Left ventricle myocardium inferior (tissue), 1 donor: ENCODE measurements at regions not wholly inside any gene's neighbourhood (a gene's known extent, or its start where the extent isn't known, plus 50 kb on each side); places are given as distances from the start of the nearest gene placed in this dataset.

Source experiments
- DNase-seq: peaks from one replicate; pipeline ENCODE4 v3.0.0-alpha.2; 2020
- H3K27ac ChIP-seq: fragments of 200-600 bp; replicated peaks from 2 replicates; pipeline ENCODE4 v1.8.0; 2021
- H3K27me3 ChIP-seq: fragments of 200-600 bp; 2 replicates; pipeline ENCODE4 v1.8.0; 2021; ENCODE audit warnings: low read depth
- H3K36me3 ChIP-seq: fragments of 200-600 bp; 2 replicates; pipeline ENCODE4 v1.8.0; 2021
- H3K4me1 ChIP-seq: fragments of 200-600 bp; 2 replicates; pipeline ENCODE4 v1.8.0; 2021
- H3K4me3 ChIP-seq: fragments of 200-600 bp; 2 replicates; pipeline ENCODE4 v1.8.0; 2021; ENCODE audit warnings: mild to moderate bottlenecking, moderate library complexity
- H3K9me3 ChIP-seq: fragments of 200-600 bp; replicated peaks from 2 replicates; pipeline ENCODE4 v1.8.0; 2021
- intact Hi-C: fragments of 100-400 bp; cut with micrococcal nuclease; formaldehyde crosslinking; loops from one replicate; pipeline ENCODE4 v1.11.0; 2022
- TF ChIP-seq, protein P1 (sequence below): fragments of 200-600 bp; IDR thresholded peaks from 2 replicates; pipeline ENCODE4 v1.8.0; 2021; ENCODE audit warnings: antibody characterized with exemption, mild to moderate bottlenecking, borderline replicate concordance
- donor health status: DM: no; HTN: yes; CAD: no; lungs with severe emphysema.

DNA sequence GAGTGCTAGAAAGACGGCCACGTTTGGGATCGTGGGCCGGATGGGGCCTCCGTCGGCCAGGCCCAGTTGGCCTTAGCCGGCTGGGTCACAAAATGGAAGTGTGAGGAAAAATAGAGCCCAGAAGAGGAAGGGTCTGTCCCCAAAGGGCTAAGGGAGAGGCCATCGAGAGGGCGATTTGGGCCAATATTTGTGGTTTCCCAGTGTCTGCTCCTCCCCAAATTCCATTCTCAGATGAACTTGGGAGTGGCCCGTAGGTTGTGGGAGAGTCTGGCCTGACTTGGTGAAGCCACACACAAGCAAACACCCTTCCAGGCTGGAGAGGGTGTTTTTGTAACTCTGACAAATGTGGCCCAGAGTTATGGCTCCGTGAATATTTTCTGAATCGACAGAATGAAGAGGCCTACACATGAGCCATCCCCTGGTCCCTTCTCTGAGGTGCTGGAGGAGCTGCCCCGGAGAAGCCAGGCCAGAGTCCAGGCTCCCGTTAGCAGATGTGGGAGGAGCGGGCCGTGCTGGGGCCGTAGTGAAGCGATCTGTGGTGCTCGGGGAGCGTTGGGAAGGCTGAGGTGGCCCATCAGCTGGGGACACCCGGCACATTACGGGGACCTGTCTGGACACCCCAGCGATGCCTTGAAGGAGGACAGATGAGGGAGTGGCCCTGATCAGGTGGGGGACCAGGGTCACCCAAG is 73.5 kb upstream of the PPARA start:
- Histone ChIP-seq H3K9me3 (no peaks in the 10 kb centered on the region), H3K27ac (peak overlapping the region; percentile 100), H3K4me3 (peak overlapping the region; percentile 96), H3K27me3 (no peaks in the 10 kb centered on the region), H3K36me3 (peaks cover 15% of the 10 kb centered on the region), H3K4me1 (peaks cover 98% of the 10 kb centered on the region)
- intact Hi-C loops: no loop called here
- DNase-seq: peak; percentile 52
- TF ChIP-seq, protein P1, sequence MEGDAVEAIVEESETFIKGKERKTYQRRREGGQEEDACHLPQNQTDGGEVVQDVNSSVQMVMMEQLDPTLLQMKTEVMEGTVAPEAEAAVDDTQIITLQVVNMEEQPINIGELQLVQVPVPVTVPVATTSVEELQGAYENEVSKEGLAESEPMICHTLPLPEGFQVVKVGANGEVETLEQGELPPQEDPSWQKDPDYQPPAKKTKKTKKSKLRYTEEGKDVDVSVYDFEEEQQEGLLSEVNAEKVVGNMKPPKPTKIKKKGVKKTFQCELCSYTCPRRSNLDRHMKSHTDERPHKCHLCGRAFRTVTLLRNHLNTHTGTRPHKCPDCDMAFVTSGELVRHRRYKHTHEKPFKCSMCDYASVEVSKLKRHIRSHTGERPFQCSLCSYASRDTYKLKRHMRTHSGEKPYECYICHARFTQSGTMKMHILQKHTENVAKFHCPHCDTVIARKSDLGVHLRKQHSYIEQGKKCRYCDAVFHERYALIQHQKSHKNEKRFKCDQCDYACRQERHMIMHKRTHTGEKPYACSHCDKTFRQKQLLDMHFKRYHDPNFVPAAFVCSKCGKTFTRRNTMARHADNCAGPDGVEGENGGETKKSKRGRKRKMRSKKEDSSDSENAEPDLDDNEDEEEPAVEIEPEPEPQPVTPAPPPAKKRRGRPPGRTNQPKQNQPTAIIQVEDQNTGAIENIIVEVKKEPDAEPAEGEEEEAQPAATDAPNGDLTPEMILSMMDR: no peak

GRCh38 chr22:46077669-46078099 is 72.6 kb upstream of the PPARA start:
- peak; percentile 21 for DNase-seq
- H3K27ac ChIP-seq: peak overlapping the region; percentile 100
- no peaks in the 10 kb centered on the region for H3K27me3 ChIP-seq
- intact Hi-C loops: no loop called here
- peaks cover 100% of the 10 kb centered on the region for H3K4me1 ChIP-seq
- TF ChIP-seq, protein P1: no peak
- no peaks in the 10 kb centered on the region for H3K9me3 ChIP-seq
- peak overlapping the region; percentile 96 for H3K4me3 ChIP-seq
- H3K36me3 ChIP-seq: peaks cover 15% of the 10 kb centered on the region

DNA sequence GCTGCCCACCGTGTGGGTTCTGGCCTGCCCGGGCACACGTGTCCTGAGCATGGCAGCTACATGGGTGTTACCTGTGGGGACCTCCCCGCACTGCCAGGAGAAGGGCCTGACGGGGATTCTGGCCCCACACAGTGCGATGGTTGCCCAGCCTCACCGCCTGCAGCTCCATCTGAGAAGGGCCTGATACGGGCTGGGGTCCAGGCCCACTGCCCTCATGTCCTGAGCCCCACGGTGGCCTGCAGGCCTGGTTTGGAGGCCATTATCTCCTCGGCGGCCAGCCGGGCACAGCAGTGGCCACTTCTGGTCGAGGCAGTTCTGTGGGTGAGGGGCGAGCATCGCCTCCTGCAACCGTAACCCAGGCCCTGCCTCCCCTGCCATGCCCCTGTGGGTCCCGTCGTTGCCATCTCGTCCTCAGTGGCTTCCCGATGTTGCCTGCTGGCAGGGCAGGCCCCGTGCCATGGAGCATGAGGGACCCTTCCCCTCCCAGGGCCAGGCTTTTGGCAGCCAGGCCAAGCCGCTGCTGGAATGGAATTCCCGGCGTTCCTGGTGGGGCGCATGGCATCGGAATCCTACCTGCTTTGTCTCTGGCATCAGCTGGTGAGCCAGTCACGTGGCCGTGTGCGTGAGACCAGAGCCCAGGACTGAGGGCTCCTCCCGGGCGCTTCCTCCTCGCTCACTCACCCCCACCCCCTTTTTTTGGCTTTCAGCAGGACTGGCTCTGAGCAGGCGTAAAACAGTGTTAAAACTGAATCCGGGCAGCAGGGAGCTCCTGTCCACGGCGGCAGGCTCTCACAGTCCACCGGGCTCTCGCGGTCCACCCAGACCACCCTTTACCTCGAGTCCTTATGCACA is 71.9 kb upstream of the PPARA start:
- peak overlapping the region; percentile 96 for H3K4me3 ChIP-seq
- peak overlapping the region; percentile 100 for H3K27ac ChIP-seq
- no peaks in the 10 kb centered on the region for H3K9me3 ChIP-seq
- intact Hi-C loops: no loop called here
- H3K27me3 ChIP-seq: no peaks in the 10 kb centered on the region
- H3K4me1 ChIP-seq: peaks cover 100% of the 10 kb centered on the region
- H3K36me3 ChIP-seq: peaks cover 18% of the 10 kb centered on the region
- DNase-seq: peak; percentile 82
- TF ChIP-seq, protein P1: no peak

GRCh38 chr22:46079093-46079860 is 71.0 kb upstream of the PPARA start:
- Histone ChIP-seq H3K4me1 (peaks cover 100% of the 10 kb centered on the region), H3K9me3 (no peaks in the 10 kb centered on the region), H3K36me3 (peaks cover 16% of the 10 kb centered on the region), H3K27me3 (no peaks in the 10 kb centered on the region), H3K27ac (peak overlapping the region; percentile 100), H3K4me3 (peak overlapping the region; percentile 96)
- peak; percentile 27 for DNase-seq
- intact Hi-C loops: no loop called here
- TF ChIP-seq, protein P1: no peak
